ENCODE measurements at regions not wholly inside any gene's neighbourhood (a gene's known extent, or its start where the extent isn't known, plus 50 kb on each side); places are given as distances from the start of the nearest gene placed in this dataset.

GRCh38 chr12:127118251-127118650, 1148.7 kb upstream of the TMEM132C start:
- TF ChIP-seq, protein P1, sequence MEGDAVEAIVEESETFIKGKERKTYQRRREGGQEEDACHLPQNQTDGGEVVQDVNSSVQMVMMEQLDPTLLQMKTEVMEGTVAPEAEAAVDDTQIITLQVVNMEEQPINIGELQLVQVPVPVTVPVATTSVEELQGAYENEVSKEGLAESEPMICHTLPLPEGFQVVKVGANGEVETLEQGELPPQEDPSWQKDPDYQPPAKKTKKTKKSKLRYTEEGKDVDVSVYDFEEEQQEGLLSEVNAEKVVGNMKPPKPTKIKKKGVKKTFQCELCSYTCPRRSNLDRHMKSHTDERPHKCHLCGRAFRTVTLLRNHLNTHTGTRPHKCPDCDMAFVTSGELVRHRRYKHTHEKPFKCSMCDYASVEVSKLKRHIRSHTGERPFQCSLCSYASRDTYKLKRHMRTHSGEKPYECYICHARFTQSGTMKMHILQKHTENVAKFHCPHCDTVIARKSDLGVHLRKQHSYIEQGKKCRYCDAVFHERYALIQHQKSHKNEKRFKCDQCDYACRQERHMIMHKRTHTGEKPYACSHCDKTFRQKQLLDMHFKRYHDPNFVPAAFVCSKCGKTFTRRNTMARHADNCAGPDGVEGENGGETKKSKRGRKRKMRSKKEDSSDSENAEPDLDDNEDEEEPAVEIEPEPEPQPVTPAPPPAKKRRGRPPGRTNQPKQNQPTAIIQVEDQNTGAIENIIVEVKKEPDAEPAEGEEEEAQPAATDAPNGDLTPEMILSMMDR (conservative IDR thresholded peaks at IDR 0.05; ENCODE audit: low read depth, low read length), result no peak
- TF ChIP-seq EZH2 (IDR thresholded peaks at IDR 0.05; ENCODE audit: low read length, unreplicated experiment), result no peak

Measured in PC-3 (cell line).